Thyroid gland (tissue), 4 donors: ENCODE measurements at regions not wholly inside any gene's neighbourhood (a gene's known extent, or its start where the extent isn't known, plus 50 kb on each side); places are given as distances from the start of the nearest gene placed in this dataset.

ENCODE experiments used
- CTCF ChIP-seq, 6 experiments: fragments of 200-600 bp in 3 of 6; fragments of 450-650 bp in 3 of 6; sonication (generic) in 3 of 6; IDR thresholded peaks; one replicate each; pipeline ENCODE4 v1.5.1; 2016 to 2019; ENCODE audit warnings: antibody characterized with exemption in 6 of 6, mild to moderate bottlenecking in 2 of 6, inconsistent platforms in 1 of 6, moderate library complexity in 1 of 6
- POLR2A ChIP-seq, 2 donors: fragments of 450-650 bp; IDR thresholded peaks; one replicate each; pipeline ENCODE4 v1.6.1; 2017; ENCODE audit warnings: antibody characterized with exemption in 2 of 2, mild to moderate bottlenecking in 2 of 2, moderate library complexity in 1 of 2

DNA sequence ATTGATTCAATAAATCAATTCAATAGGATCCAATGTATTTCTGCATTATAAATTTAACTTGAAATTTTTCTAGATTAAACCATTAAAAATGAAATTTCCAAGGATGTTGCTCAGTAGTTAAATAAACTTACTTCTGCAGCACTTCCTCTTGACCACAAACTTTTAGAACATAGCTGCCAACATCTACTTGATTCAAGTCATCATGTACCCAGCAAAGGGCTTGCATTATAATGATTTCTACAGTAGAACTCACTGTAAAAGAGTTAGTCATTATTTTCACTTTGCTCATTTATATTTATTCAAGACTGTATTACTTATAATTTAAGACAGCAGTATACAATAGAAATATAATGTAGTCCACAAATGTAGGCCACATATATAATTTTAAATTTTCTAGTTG lies 59.2 kb downstream of the PIK3C2A start:
- TF ChIP-seq CTCF (IDR thresholded peaks at IDR 0.05) (no peak), POLR2A (IDR thresholded peaks at IDR 0.05) (no peak)
